Activated naive CD4-positive, alpha-beta T cell treated with anti-CD3 and anti-CD28 coated beads, Interleukin-2, amount 50 U/mL, for 24 hours (primary cell): ENCODE measurements at regions not wholly inside any gene's neighbourhood (a gene's known extent, or its start where the extent isn't known, plus 50 kb on each side); places are given as distances from the start of the nearest gene placed in this dataset.

Source experiments
- H3K27ac Mint-ChIP-seq: one replicate; pipeline ENCODE4 v1.8.0; 2021; ENCODE audit warnings: mild to moderate bottlenecking, mixed read lengths
- H3K27me3 Mint-ChIP-seq: one replicate; pipeline ENCODE4 v1.8.0; 2021; ENCODE audit warnings: mixed read lengths
- H3K36me3 Mint-ChIP-seq: one replicate; pipeline ENCODE4 v1.8.0; 2021; ENCODE audit warnings: mixed read lengths
- H3K4me1 Mint-ChIP-seq: one replicate; pipeline ENCODE4 v1.8.0; 2021; ENCODE audit warnings: mixed read lengths
- H3K4me3 Mint-ChIP-seq: one replicate; pipeline ENCODE4 v1.8.0; 2021; ENCODE audit warnings: mild to moderate bottlenecking, mixed read lengths
- H3K9me3 Mint-ChIP-seq: one replicate; pipeline ENCODE4 v1.8.0; 2021; ENCODE audit warnings: mixed read lengths

- Mint-ChIP-seq H3K9me3 (no peaks in the 10 kb centered on the region), H3K27ac (no peak overlapping the region), H3K36me3 (no peaks in the 10 kb centered on the region), H3K27me3 (no peaks in the 10 kb centered on the region), H3K4me3 (no peak overlapping the region), H3K4me1 (no peaks in the 10 kb centered on the region)
Measured at GRCh38 chr1:68281946-68282615, 49.8 kb upstream of the WLS start.
